GM12875 (cell line): ENCODE measurements at regions not wholly inside any gene's neighbourhood (a gene's known extent, or its start where the extent isn't known, plus 50 kb on each side); places are given as distances from the start of the nearest gene placed in this dataset.

Experiments
- H3K4me3 ChIP-seq: one replicate; pipeline ENCODE4 v1.5.1; 2011; ENCODE audit warnings: low read depth, low read length, control low read depth
- CTCF ChIP-seq: IDR thresholded peaks from 2 replicates; pipeline ENCODE4 v1.5.1; 2011; ENCODE audit warnings: low read depth, mild to moderate bottlenecking, control low read depth, inconsistent platforms, low read length, moderate library complexity, borderline replicate concordance; ENCODE audit not compliant: insufficient read depth

GRCh38 chr11:45456686-45457085 lies 170.5 kb upstream of the SYT13 start:
- no peak overlapping the region for H3K4me3 ChIP-seq
- no peak for TF ChIP-seq CTCF

- TF ChIP-seq CTCF = no peak
- H3K4me3 ChIP-seq = no peak overlapping the region
Observed at GRCh38 chr11:45455536-45455935, 169.4 kb upstream of the SYT13 start.

- no peak overlapping the region for H3K4me3 ChIP-seq
- no peak for TF ChIP-seq CTCF
Observed at GRCh38 chr11:45454917-45455401, 168.8 kb upstream of the SYT13 start.

GRCh38 chr11:45453721-45454120 lies 167.6 kb upstream of the SYT13 start:
- H3K4me3 ChIP-seq = no peak overlapping the region
- TF ChIP-seq CTCF = no peak

- no peak for TF ChIP-seq CTCF
- H3K4me3 ChIP-seq = no peak overlapping the region
Observed at GRCh38 chr11:45451766-45452440, 165.8 kb upstream of the SYT13 start.

GRCh38 chr11:45450189-45450588 lies 164.0 kb upstream of the SYT13 start:
- no peak overlapping the region for H3K4me3 ChIP-seq
- no peak for TF ChIP-seq CTCF

GRCh38 chr11:45449036-45449601 lies 163.0 kb upstream of the SYT13 start:
- H3K4me3 ChIP-seq = no peak overlapping the region
- no peak for TF ChIP-seq CTCF
